ENCODE measurements at regions not wholly inside any gene's neighbourhood (a gene's known extent, or its start where the extent isn't known, plus 50 kb on each side); places are given as distances from the start of the nearest gene placed in this dataset.
"Not testable (repeated sequence)": the region's sequence is repeated elsewhere in the genome, so short reads cannot be mapped to it uniquely, and the experiment has no call there.

DNA sequence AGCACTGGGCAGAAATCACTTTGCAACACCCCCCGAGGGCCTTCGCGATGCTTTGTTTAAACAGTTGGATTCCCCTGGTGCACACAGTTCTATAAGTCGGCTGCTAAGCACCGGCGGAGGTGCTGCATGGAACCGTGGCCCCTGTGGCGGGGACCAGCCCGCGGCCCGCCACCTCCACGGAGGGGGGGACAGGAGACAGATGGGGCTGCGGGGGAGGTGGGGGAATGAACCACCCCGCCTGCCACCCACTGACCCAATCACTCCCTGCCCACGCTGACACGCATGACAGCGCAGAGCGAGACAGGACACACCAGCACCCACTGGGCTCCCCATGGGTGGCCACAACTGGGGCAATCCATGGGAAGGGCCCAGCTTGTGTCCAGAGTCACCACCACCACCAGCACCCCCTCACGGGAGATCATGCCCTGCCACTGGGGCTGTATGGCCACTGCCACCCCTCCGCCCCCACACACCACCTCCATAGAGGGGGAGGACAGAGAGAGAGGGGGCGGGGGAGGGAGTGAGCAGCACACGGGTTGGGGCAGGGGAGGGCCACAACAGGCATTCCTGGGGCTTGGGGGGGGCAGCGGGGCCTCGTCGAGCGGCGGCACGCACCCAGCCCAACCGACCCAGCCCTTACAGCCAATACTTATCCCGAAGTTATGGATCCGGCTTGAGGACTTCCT lies 118.3 kb upstream of the ANKRD30BL start:
- Histone ChIP-seq H2AFZ (ENCODE audit: control insufficient read depth, low read length) (no peak overlapping the region), H3K9me3 (ENCODE audit: control insufficient read depth, low read depth, low read length) (no peaks in the 10 kb centered on the region), H3K4me2 (ENCODE audit: control insufficient read depth, extremely low read depth, insufficient read depth, low read depth, low read length) (no peak overlapping the region), H4K20me1 (ENCODE audit: control insufficient read depth, extremely low read depth, insufficient read depth, low read length) (no peaks in the 10 kb centered on the region), H3K27ac (ENCODE audit: control insufficient read depth, insufficient read depth, low read length) (no peak overlapping the region), H3K9me1 (ENCODE audit: control insufficient read depth, extremely low read depth, insufficient read depth, low read length) (no peaks in the 10 kb centered on the region), H3K4me1 (ENCODE audit: control insufficient read depth, extremely low read depth, insufficient read depth, low read length) (no peaks in the 10 kb centered on the region), H3K36me3 (ENCODE audit: control insufficient read depth in 2 of 2, extremely low read depth in 1 of 2, insufficient read depth in 2 of 2, low read length in 2 of 2) (no peaks in the 10 kb centered on the region), H3K9ac (ENCODE audit: control insufficient read depth, extremely low read depth, insufficient read depth, low read length) (no peak overlapping the region), H3K27me3 (ENCODE audit: control insufficient read depth, extremely low read depth, insufficient read depth, low read length) (no peaks in the 10 kb centered on the region), H3K79me2 (ENCODE audit: control insufficient read depth, insufficient read depth, low read length) (no peaks in the 10 kb centered on the region), H3K4me3 (ENCODE audit: control insufficient read depth in 2 of 3, extremely low read depth in 1 of 3, insufficient read depth in 2 of 3, low read depth in 1 of 3, low read length in 3 of 3) (no peak overlapping the region)
- TF ChIP-seq, protein P1, sequence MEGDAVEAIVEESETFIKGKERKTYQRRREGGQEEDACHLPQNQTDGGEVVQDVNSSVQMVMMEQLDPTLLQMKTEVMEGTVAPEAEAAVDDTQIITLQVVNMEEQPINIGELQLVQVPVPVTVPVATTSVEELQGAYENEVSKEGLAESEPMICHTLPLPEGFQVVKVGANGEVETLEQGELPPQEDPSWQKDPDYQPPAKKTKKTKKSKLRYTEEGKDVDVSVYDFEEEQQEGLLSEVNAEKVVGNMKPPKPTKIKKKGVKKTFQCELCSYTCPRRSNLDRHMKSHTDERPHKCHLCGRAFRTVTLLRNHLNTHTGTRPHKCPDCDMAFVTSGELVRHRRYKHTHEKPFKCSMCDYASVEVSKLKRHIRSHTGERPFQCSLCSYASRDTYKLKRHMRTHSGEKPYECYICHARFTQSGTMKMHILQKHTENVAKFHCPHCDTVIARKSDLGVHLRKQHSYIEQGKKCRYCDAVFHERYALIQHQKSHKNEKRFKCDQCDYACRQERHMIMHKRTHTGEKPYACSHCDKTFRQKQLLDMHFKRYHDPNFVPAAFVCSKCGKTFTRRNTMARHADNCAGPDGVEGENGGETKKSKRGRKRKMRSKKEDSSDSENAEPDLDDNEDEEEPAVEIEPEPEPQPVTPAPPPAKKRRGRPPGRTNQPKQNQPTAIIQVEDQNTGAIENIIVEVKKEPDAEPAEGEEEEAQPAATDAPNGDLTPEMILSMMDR (optimal IDR thresholded peaks at IDR 0.05 in 1 of 3, IDR thresholded peaks at IDR 0.05 in 1 of 3, conservative IDR thresholded peaks at IDR 0.05 in 1 of 3; ENCODE audit: extremely low read depth in 1 of 3, insufficient read depth in 2 of 3, low read length in 3 of 3), result no peak
- no peak for TF ChIP-seq EZH2 (IDR thresholded peaks at IDR 0.05; ENCODE audit: low read length)
- FAIRE-seq, result no peak
- dilution Hi-C loops (cut with MboI; ENCODE audit: extremely low pct_ligation_motif_present, low sequenced_read_pairs), result no loop called here
- no peak for DNase-seq (ENCODE audit: low read depth, low spot score)

DNA sequence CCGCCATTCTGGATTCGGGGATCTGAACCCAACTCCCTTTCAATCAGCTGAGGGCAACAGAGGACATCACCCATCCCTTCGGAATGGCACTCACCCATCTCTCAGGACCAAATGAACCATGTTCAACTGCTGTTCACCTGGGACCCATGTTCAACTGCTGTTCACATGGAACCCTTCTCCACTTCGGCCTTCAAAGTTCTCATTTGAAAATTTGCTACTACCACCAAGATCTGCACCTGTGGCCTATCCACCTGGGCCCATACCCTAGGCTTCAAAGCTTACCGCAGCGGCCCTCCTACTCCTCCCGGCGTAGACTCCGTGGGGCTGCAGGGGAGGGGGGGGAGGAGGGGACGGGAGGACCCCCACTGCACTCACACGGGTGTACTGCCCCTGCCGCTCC lies 119.2 kb upstream of the ANKRD30BL start:
- Histone ChIP-seq H3K79me2 (ENCODE audit: control insufficient read depth, insufficient read depth, low read length) (no peaks in the 10 kb centered on the region), H4K20me1 (ENCODE audit: control insufficient read depth, extremely low read depth, insufficient read depth, low read length) (no peaks in the 10 kb centered on the region), H3K27ac (ENCODE audit: control insufficient read depth, insufficient read depth, low read length) (no peak overlapping the region), H3K4me1 (ENCODE audit: control insufficient read depth, extremely low read depth, insufficient read depth, low read length) (no peaks in the 10 kb centered on the region), H3K9me3 (ENCODE audit: control insufficient read depth, low read depth, low read length) (no peaks in the 10 kb centered on the region), H3K36me3 (ENCODE audit: control insufficient read depth in 2 of 2, extremely low read depth in 1 of 2, insufficient read depth in 2 of 2, low read length in 2 of 2) (no peaks in the 10 kb centered on the region), H3K9ac (ENCODE audit: control insufficient read depth, extremely low read depth, insufficient read depth, low read length) (no peak overlapping the region), H2AFZ (ENCODE audit: control insufficient read depth, low read length) (no peak overlapping the region), H3K9me1 (ENCODE audit: control insufficient read depth, extremely low read depth, insufficient read depth, low read length) (no peaks in the 10 kb centered on the region), H3K4me3 (ENCODE audit: control insufficient read depth in 2 of 3, extremely low read depth in 1 of 3, insufficient read depth in 2 of 3, low read depth in 1 of 3, low read length in 3 of 3) (no peak overlapping the region), H3K4me2 (ENCODE audit: control insufficient read depth, extremely low read depth, insufficient read depth, low read depth, low read length) (no peak overlapping the region), H3K27me3 (ENCODE audit: control insufficient read depth, extremely low read depth, insufficient read depth, low read length) (no peaks in the 10 kb centered on the region)
- TF ChIP-seq, protein P1 (optimal IDR thresholded peaks at IDR 0.05 in 1 of 3, IDR thresholded peaks at IDR 0.05 in 1 of 3, conservative IDR thresholded peaks at IDR 0.05 in 1 of 3; ENCODE audit: extremely low read depth in 1 of 3, insufficient read depth in 2 of 3, low read length in 3 of 3), result no peak
- TF ChIP-seq EZH2 (IDR thresholded peaks at IDR 0.05; ENCODE audit: low read length), result no peak
- FAIRE-seq (no peak), DNase-seq (ENCODE audit: low read depth, low spot score) (no peak)
- dilution Hi-C loops (cut with MboI; ENCODE audit: extremely low pct_ligation_motif_present, low sequenced_read_pairs), result no loop called here

DNA sequence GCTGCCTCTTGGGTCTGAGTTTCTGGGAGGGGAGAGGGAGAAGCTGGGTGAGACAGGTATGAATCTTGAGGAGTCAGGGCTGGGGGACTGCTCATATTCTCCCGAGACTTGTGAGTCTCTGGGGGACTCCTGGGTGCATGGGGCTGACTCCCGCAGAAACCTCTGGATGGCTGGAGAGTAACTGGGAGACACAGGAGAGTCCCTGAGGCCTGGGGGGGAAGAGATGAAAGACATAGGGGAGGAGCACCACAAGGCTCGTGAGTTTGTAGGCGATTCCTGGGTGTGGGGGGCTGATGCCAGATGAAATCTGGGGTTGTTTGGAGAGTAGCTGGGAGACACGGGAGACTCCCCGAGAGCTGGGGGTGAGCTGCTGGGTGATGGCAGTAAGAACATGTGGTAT lies 120.4 kb upstream of the ANKRD30BL start:
- H3K27ac ChIP-seq (ENCODE audit: control insufficient read depth, insufficient read depth, low read length); H4K20me1 ChIP-seq (ENCODE audit: control insufficient read depth, extremely low read depth, insufficient read depth, low read length); H3K9me1 ChIP-seq (ENCODE audit: control insufficient read depth, extremely low read depth, insufficient read depth, low read length); H3K9ac ChIP-seq (ENCODE audit: control insufficient read depth, extremely low read depth, insufficient read depth, low read length); FAIRE-seq; H3K4me2 ChIP-seq (ENCODE audit: control insufficient read depth, extremely low read depth, insufficient read depth, low read depth, low read length); DNase-seq (ENCODE audit: low read depth, low spot score); H3K9me3 ChIP-seq (ENCODE audit: control insufficient read depth, low read depth, low read length); H3K27me3 ChIP-seq (ENCODE audit: control insufficient read depth, extremely low read depth, insufficient read depth, low read length); H3K79me2 ChIP-seq (ENCODE audit: control insufficient read depth, insufficient read depth, low read length); H2AFZ ChIP-seq (ENCODE audit: control insufficient read depth, low read length); H3K4me3 ChIP-seq (ENCODE audit: control insufficient read depth in 2 of 3, extremely low read depth in 1 of 3, insufficient read depth in 2 of 3, low read depth in 1 of 3, low read length in 3 of 3); dilution Hi-C loops (cut with MboI; ENCODE audit: extremely low pct_ligation_motif_present, low sequenced_read_pairs); H3K36me3 ChIP-seq (ENCODE audit: control insufficient read depth in 2 of 2, extremely low read depth in 1 of 2, insufficient read depth in 2 of 2, low read length in 2 of 2); H3K4me1 ChIP-seq (ENCODE audit: control insufficient read depth, extremely low read depth, insufficient read depth, low read length): not testable (repeated sequence)

Measured in keratinocyte (primary cell).